ENCODE measurements at regions not wholly inside any gene's neighbourhood (a gene's known extent, or its start where the extent isn't known, plus 50 kb on each side); places are given as distances from the start of the nearest gene placed in this dataset.

- ChIA-PET POLR2A (no interaction called here), CTCF (ENCODE audit: low intra/inter-chr PET ratio, low total read pairs) (no interaction called here)
- Histone ChIP-seq H3K27ac (ENCODE audit: extremely low read length, insufficient read depth, low read length) (no peak overlapping the region), H3K4me2 (ENCODE audit: low read depth, low read length) (no peak overlapping the region), H3K9me3 (ENCODE audit: low read length) (no peaks in the 10 kb centered on the region), H3K27me3 (ENCODE audit: control insufficient read depth in 1 of 2, insufficient read depth in 2 of 2, low read length in 2 of 2) (no peaks in the 10 kb centered on the region), H3K36me3 (replicated peaks in 1 of 2; ENCODE audit: control insufficient read depth in 1 of 2, insufficient read depth in 2 of 2, low read length in 2 of 2) (no peaks in the 10 kb centered on the region), H4K20me1 (ENCODE audit: insufficient read depth, low read length) (no peaks in the 10 kb centered on the region), H3K79me2 (ENCODE audit: insufficient read depth, low read length) (no peaks in the 10 kb centered on the region), H3K9ac (ENCODE audit: insufficient read depth, low read depth, low read length) (no peak overlapping the region), H3K4me3 (replicated peaks in 1 of 3; ENCODE audit: insufficient read depth in 1 of 3, low read depth in 2 of 3, low read length in 3 of 3) (no peak overlapping the region), H3K4me1 (ENCODE audit: insufficient read depth, low read length) (no peaks in the 10 kb centered on the region), H2AFZ (ENCODE audit: low read length) (no peak overlapping the region)
- in situ Hi-C loops (cut with HindIII; ENCODE audit: extremely low pct_ligation_motif_present, low pct_unique_long_range_greater_than_20kb): no loop called here
- intact Hi-C loops (cut with micrococcal nuclease; ENCODE audit: unreplicated experiment): no loop called here
- WGBS (ENCODE audit: low lambda C conversion rate): 0% methylated on average over 1 of the region's 1 CpG
- BruUV-seq (replicated peaks): no TSS peak
- FAIRE-seq (no peak), DNase-seq (ENCODE audit: low spot score) (no peak), ATAC-seq (no peak)
- TF ChIP-seq SP4 (CRISPR knock-in tag; IDR thresholded peaks at IDR 0.05): no peak
- TF ChIP-seq TCF12 (IDR thresholded peaks at IDR 0.05): no peak
- TF ChIP-seq TCF12 (CRISPR knock-in tag; IDR thresholded peaks at IDR 0.05): no peak
- no peak for TF ChIP-seq ZNF350 (CRISPR knock-in tag; IDR thresholded peaks at IDR 0.05; ENCODE audit: borderline replicate concordance, low read depth)
- TF ChIP-seq, protein P1, sequence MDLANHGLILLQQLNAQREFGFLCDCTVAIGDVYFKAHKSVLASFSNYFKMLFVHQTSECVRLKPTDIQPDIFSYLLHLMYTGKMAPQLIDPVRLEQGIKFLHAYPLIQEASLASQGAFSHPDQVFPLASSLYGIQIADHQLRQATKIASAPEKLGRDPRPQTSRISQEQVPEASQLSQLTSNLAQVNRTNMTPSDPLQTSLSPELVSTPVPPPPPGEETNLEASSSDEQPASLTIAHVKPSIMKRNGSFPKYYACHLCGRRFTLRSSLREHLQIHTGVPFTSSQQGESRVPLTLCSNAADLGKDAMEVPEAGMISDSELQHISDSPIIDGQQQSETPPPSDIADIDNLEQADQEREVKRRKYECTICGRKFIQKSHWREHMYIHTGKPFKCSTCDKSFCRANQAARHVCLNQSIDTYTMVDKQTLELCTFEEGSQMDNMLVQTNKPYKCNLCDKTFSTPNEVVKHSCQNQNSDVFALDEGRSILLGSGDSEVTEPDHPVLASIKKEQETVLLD (CRISPR knock-in tag; IDR thresholded peaks at IDR 0.05; ENCODE audit: low read depth): no peak
- TF ChIP-seq, protein P2, sequence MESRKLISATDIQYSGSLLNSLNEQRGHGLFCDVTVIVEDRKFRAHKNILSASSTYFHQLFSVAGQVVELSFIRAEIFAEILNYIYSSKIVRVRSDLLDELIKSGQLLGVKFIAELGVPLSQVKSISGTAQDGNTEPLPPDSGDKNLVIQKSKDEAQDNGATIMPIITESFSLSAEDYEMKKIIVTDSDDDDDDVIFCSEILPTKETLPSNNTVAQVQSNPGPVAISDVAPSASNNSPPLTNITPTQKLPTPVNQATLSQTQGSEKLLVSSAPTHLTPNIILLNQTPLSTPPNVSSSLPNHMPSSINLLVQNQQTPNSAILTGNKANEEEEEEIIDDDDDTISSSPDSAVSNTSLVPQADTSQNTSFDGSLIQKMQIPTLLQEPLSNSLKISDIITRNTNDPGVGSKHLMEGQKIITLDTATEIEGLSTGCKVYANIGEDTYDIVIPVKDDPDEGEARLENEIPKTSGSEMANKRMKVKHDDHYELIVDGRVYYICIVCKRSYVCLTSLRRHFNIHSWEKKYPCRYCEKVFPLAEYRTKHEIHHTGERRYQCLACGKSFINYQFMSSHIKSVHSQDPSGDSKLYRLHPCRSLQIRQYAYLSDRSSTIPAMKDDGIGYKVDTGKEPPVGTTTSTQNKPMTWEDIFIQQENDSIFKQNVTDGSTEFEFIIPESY (CRISPR knock-in tag; IDR thresholded peaks at IDR 0.05): no peak
- TF ChIP-seq, protein P3, sequence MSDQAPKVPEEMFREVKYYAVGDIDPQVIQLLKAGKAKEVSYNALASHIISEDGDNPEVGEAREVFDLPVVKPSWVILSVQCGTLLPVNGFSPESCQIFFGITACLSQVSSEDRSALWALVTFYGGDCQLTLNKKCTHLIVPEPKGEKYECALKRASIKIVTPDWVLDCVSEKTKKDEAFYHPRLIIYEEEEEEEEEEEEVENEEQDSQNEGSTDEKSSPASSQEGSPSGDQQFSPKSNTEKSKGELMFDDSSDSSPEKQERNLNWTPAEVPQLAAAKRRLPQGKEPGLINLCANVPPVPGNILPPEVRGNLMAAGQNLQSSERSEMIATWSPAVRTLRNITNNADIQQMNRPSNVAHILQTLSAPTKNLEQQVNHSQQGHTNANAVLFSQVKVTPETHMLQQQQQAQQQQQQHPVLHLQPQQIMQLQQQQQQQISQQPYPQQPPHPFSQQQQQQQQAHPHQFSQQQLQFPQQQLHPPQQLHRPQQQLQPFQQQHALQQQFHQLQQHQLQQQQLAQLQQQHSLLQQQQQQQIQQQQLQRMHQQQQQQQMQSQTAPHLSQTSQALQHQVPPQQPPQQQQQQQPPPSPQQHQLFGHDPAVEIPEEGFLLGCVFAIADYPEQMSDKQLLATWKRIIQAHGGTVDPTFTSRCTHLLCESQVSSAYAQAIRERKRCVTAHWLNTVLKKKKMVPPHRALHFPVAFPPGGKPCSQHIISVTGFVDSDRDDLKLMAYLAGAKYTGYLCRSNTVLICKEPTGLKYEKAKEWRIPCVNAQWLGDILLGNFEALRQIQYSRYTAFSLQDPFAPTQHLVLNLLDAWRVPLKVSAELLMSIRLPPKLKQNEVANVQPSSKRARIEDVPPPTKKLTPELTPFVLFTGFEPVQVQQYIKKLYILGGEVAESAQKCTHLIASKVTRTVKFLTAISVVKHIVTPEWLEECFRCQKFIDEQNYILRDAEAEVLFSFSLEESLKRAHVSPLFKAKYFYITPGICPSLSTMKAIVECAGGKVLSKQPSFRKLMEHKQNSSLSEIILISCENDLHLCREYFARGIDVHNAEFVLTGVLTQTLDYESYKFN (CRISPR knock-in tag; conservative IDR thresholded peaks at IDR 0.05): no peak
- no peak for TF ChIP-seq THRA (CRISPR knock-in tag; IDR thresholded peaks at IDR 0.05; ENCODE audit: borderline replicate concordance)
- no peak for TF ChIP-seq HDAC2 (CRISPR knock-in tag; IDR thresholded peaks at IDR 0.05)
- TF ChIP-seq, protein P4, sequence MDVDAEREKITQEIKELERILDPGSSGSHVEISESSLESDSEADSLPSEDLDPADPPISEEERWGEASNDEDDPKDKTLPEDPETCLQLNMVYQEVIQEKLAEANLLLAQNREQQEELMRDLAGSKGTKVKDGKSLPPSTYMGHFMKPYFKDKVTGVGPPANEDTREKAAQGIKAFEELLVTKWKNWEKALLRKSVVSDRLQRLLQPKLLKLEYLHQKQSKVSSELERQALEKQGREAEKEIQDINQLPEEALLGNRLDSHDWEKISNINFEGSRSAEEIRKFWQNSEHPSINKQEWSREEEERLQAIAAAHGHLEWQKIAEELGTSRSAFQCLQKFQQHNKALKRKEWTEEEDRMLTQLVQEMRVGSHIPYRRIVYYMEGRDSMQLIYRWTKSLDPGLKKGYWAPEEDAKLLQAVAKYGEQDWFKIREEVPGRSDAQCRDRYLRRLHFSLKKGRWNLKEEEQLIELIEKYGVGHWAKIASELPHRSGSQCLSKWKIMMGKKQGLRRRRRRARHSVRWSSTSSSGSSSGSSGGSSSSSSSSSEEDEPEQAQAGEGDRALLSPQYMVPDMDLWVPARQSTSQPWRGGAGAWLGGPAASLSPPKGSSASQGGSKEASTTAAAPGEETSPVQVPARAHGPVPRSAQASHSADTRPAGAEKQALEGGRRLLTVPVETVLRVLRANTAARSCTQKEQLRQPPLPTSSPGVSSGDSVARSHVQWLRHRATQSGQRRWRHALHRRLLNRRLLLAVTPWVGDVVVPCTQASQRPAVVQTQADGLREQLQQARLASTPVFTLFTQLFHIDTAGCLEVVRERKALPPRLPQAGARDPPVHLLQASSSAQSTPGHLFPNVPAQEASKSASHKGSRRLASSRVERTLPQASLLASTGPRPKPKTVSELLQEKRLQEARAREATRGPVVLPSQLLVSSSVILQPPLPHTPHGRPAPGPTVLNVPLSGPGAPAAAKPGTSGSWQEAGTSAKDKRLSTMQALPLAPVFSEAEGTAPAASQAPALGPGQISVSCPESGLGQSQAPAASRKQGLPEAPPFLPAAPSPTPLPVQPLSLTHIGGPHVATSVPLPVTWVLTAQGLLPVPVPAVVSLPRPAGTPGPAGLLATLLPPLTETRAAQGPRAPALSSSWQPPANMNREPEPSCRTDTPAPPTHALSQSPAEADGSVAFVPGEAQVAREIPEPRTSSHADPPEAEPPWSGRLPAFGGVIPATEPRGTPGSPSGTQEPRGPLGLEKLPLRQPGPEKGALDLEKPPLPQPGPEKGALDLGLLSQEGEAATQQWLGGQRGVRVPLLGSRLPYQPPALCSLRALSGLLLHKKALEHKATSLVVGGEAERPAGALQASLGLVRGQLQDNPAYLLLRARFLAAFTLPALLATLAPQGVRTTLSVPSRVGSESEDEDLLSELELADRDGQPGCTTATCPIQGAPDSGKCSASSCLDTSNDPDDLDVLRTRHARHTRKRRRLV (CRISPR knock-in tag; IDR thresholded peaks at IDR 0.05): no peak
Measured at GRCh38 chr5:125210242-125210947, 464.0 kb upstream of the ZNF608 start.

Data from HepG2 (cell line).